CD8-positive, alpha-beta memory T cell (primary cell): ENCODE measurements at regions not wholly inside any gene's neighbourhood (a gene's known extent, or its start where the extent isn't known, plus 50 kb on each side); places are given as distances from the start of the nearest gene placed in this dataset.

ENCODE experiments used
- CTCF ChIA-PET: fragments of 350-600 bp; sonication (Branson Sonifier 250); formaldehyde crosslinking; loops from one replicate; lab custom pipeline; 2021; ENCODE audit warnings: antibody characterized with exemption; lab: Charles Lee
- POLR2A ChIA-PET: fragments of 350-600 bp; sonication (Branson Sonifier 250); formaldehyde crosslinking; loops from one replicate; lab custom pipeline; 2021; ENCODE audit warnings: antibody characterized with exemption; lab: Charles Lee
- DNase-seq, 5 donors: peaks; one replicate each; pipeline versions ENCODE4 v3.0.0 to v3.0.0-alpha.2; 2020 to 2022; ENCODE audit warnings: mixed read lengths in 1 of 5
- H3K27ac ChIP-seq: one replicate; pipeline ENCODE4 v1.7.0; 2013; ENCODE audit warnings: low read depth, mild to moderate bottlenecking, low read length, moderate library complexity
- H3K27me3 ChIP-seq: 2 replicates; pipeline ENCODE4 v1.7.0; 2013; ENCODE audit warnings: low read length, mild to moderate bottlenecking; ENCODE audit not compliant: insufficient read depth, poor library complexity, severe bottlenecking
- H3K36me3 ChIP-seq: 2 replicates; pipeline ENCODE4 v1.7.0; 2013; ENCODE audit warnings: mild to moderate bottlenecking, low read length, moderate library complexity; ENCODE audit not compliant: insufficient read depth
- H3K4me1 ChIP-seq: 2 replicates; pipeline ENCODE4 v1.7.0; 2013; ENCODE audit warnings: mild to moderate bottlenecking, low read length, moderate library complexity; ENCODE audit not compliant: insufficient read depth
- H3K4me3 ChIP-seq: 2 replicates; pipeline ENCODE4 v1.7.0; 2013; ENCODE audit warnings: mild to moderate bottlenecking, low read length
- H3K9me3 ChIP-seq: 2 replicates; pipeline ENCODE4 v1.7.0; 2013; ENCODE audit warnings: mild to moderate bottlenecking, low read length
- H3K27ac Mint-ChIP-seq, 8 donors: one replicate each; pipeline ENCODE4 v1.8.0; 2020 to 2021; ENCODE audit warnings: mixed read lengths in 8 of 8, mild to moderate bottlenecking in 6 of 8, inconsistent platforms in 3 of 8, moderate library complexity in 3 of 8
- H3K27me3 Mint-ChIP-seq, 2 donors: one replicate each; pipeline ENCODE4 v1.8.0; 2020 to 2021; ENCODE audit warnings: mixed read lengths in 2 of 2, mild to moderate bottlenecking in 1 of 2, moderate library complexity in 1 of 2
- H3K36me3 Mint-ChIP-seq, 3 donors: one replicate each; pipeline ENCODE4 v1.8.0; 2020 to 2021; ENCODE audit warnings: mixed read lengths in 3 of 3, inconsistent platforms in 1 of 3, mild to moderate bottlenecking in 1 of 3
- H3K4me1 Mint-ChIP-seq, 3 donors: one replicate each; pipeline ENCODE4 v1.8.0; 2020 to 2021; ENCODE audit warnings: mixed read lengths in 3 of 3, inconsistent platforms in 1 of 3, mild to moderate bottlenecking in 1 of 3
- H3K4me3 Mint-ChIP-seq, 7 donors: one replicate each; pipeline ENCODE4 v1.8.0; 2020 to 2021; ENCODE audit warnings: mixed read lengths in 7 of 7, mild to moderate bottlenecking in 6 of 7, moderate library complexity in 4 of 7, inconsistent platforms in 2 of 7
- H3K9me3 Mint-ChIP-seq, 5 donors: one replicate each; pipeline ENCODE4 v1.8.0; 2020 to 2022; ENCODE audit warnings: mixed read lengths in 5 of 5, mild to moderate bottlenecking in 3 of 5, moderate library complexity in 2 of 5, inconsistent platforms in 1 of 5

GRCh38 chr2:147098940-147099339, 745.9 kb upstream of the ACVR2A start:
- no peak overlapping the region for H3K4me3 Mint-ChIP-seq
- no peaks in the 10 kb centered on the region for H3K27me3 Mint-ChIP-seq
- ChIA-PET POLR2A (no interaction called here), CTCF (no interaction called here)
- peaks cover 0 to 2% (median 0%) of the 10 kb centered on the region in 5 donors for H3K9me3 Mint-ChIP-seq
- H3K4me1 Mint-ChIP-seq = no peaks in the 10 kb centered on the region
- H3K4me1 ChIP-seq = no peaks in the 10 kb centered on the region
- H3K36me3 ChIP-seq = no peaks in the 10 kb centered on the region
- H3K36me3 Mint-ChIP-seq = no peaks in the 10 kb centered on the region
- H3K27me3 ChIP-seq = no peaks in the 10 kb centered on the region
- H3K9me3 ChIP-seq = no peaks in the 10 kb centered on the region
- H3K27ac Mint-ChIP-seq = no peak overlapping the region
- no peak for DNase-seq
- H3K4me3 ChIP-seq = no peak overlapping the region
- H3K27ac ChIP-seq = no peak overlapping the region

GRCh38 chr2:147097747-147098146, 747.1 kb upstream of the ACVR2A start:
- no peaks in the 10 kb centered on the region for H3K27me3 ChIP-seq
- POLR2A ChIA-PET = no interaction called here
- no peak overlapping the region for H3K27ac ChIP-seq
- no peak overlapping the region for H3K4me3 ChIP-seq
- Mint-ChIP-seq H3K36me3 (no peaks in the 10 kb centered on the region), H3K4me3 (no peak overlapping the region), H3K4me1 (no peaks in the 10 kb centered on the region), H3K27ac (no peak overlapping the region), H3K27me3 (no peaks in the 10 kb centered on the region), H3K9me3 (peaks cover 0 to 2% (median 0%) of the 10 kb centered on the region in 5 donors)
- no peaks in the 10 kb centered on the region for H3K4me1 ChIP-seq
- no peak for DNase-seq
- H3K36me3 ChIP-seq = no peaks in the 10 kb centered on the region
- CTCF ChIA-PET = no interaction called here
- no peaks in the 10 kb centered on the region for H3K9me3 ChIP-seq

GRCh38 chr2:147096671-147097070, 748.2 kb upstream of the ACVR2A start:
- Mint-ChIP-seq H3K4me1 (no peaks in the 10 kb centered on the region), H3K9me3 (peaks cover 0 to 2% (median 0%) of the 10 kb centered on the region in 5 donors), H3K4me3 (no peak overlapping the region), H3K27me3 (no peaks in the 10 kb centered on the region), H3K27ac (peak overlapping the region in 1 of 8 donors; percentile 58), H3K36me3 (no peaks in the 10 kb centered on the region)
- H3K9me3 ChIP-seq = no peaks in the 10 kb centered on the region
- ChIA-PET POLR2A (no interaction called here), CTCF (no interaction called here)
- no peaks in the 10 kb centered on the region for H3K4me1 ChIP-seq
- H3K27ac ChIP-seq = no peak overlapping the region
- no peaks in the 10 kb centered on the region for H3K27me3 ChIP-seq
- H3K36me3 ChIP-seq = no peaks in the 10 kb centered on the region
- no peak for DNase-seq
- H3K4me3 ChIP-seq = no peak overlapping the region

GRCh38 chr2:147095376-147095775, 749.5 kb upstream of the ACVR2A start:
- Histone ChIP-seq H3K27me3 (no peaks in the 10 kb centered on the region), H3K4me1 (no peaks in the 10 kb centered on the region), H3K27ac (no peak overlapping the region), H3K9me3 (no peaks in the 10 kb centered on the region), H3K4me3 (no peak overlapping the region), H3K36me3 (no peaks in the 10 kb centered on the region)
- ChIA-PET CTCF (no interaction called here), POLR2A (no interaction called here)
- DNase-seq = no peak
- H3K36me3 Mint-ChIP-seq = no peaks in the 10 kb centered on the region
- H3K9me3 Mint-ChIP-seq = no peaks in the 10 kb centered on the region
- no peaks in the 10 kb centered on the region for H3K27me3 Mint-ChIP-seq
- H3K4me3 Mint-ChIP-seq = no peak overlapping the region
- no peaks in the 10 kb centered on the region for H3K4me1 Mint-ChIP-seq
- no peak overlapping the region for H3K27ac Mint-ChIP-seq

GRCh38 chr2:147094077-147094476, 750.8 kb upstream of the ACVR2A start:
- H3K36me3 ChIP-seq = no peaks in the 10 kb centered on the region
- no peak overlapping the region for H3K27ac ChIP-seq
- CTCF ChIA-PET = no interaction called here
- H3K4me3 ChIP-seq = no peak overlapping the region
- H3K27ac Mint-ChIP-seq = no peak overlapping the region
- H3K9me3 Mint-ChIP-seq = no peaks in the 10 kb centered on the region
- H3K36me3 Mint-ChIP-seq = no peaks in the 10 kb centered on the region
- no peaks in the 10 kb centered on the region for H3K4me1 Mint-ChIP-seq
- POLR2A ChIA-PET = no interaction called here
- no peak overlapping the region for H3K4me3 Mint-ChIP-seq
- no peaks in the 10 kb centered on the region for H3K9me3 ChIP-seq
- H3K27me3 ChIP-seq = no peaks in the 10 kb centered on the region
- no peak for DNase-seq
- H3K27me3 Mint-ChIP-seq = no peaks in the 10 kb centered on the region
- H3K4me1 ChIP-seq = no peaks in the 10 kb centered on the region

- Mint-ChIP-seq H3K27me3 (no peaks in the 10 kb centered on the region), H3K4me3 (no peak overlapping the region), H3K36me3 (no peaks in the 10 kb centered on the region), H3K27ac (no peak overlapping the region), H3K4me1 (no peaks in the 10 kb centered on the region), H3K9me3 (no peaks in the 10 kb centered on the region)
- Histone ChIP-seq H3K9me3 (no peaks in the 10 kb centered on the region), H3K4me3 (no peak overlapping the region), H3K27ac (no peak overlapping the region), H3K27me3 (no peaks in the 10 kb centered on the region), H3K36me3 (no peaks in the 10 kb centered on the region), H3K4me1 (no peaks in the 10 kb centered on the region)
- no peak for DNase-seq
- ChIA-PET CTCF (no interaction called here), POLR2A (no interaction called here)
These were observed 752.6 kb upstream of the ACVR2A start for GRCh38 chr2:147092266-147092665.

GRCh38 chr2:147091448-147091847, 753.4 kb upstream of the ACVR2A start:
- Mint-ChIP-seq H3K4me3 (no peak overlapping the region), H3K27me3 (no peaks in the 10 kb centered on the region), H3K4me1 (no peaks in the 10 kb centered on the region), H3K27ac (no peak overlapping the region), H3K36me3 (no peaks in the 10 kb centered on the region), H3K9me3 (no peaks in the 10 kb centered on the region)
- no peak overlapping the region for H3K27ac ChIP-seq
- DNase-seq = no peak
- H3K36me3 ChIP-seq = no peaks in the 10 kb centered on the region
- no peak overlapping the region for H3K4me3 ChIP-seq
- ChIA-PET POLR2A (no interaction called here), CTCF (no interaction called here)
- no peaks in the 10 kb centered on the region for H3K9me3 ChIP-seq
- no peaks in the 10 kb centered on the region for H3K4me1 ChIP-seq
- no peaks in the 10 kb centered on the region for H3K27me3 ChIP-seq

GRCh38 chr2:147088871-147089270, 756.0 kb upstream of the ACVR2A start:
- Mint-ChIP-seq H3K36me3 (no peaks in the 10 kb centered on the region), H3K27ac (no peak overlapping the region), H3K4me1 (no peaks in the 10 kb centered on the region), H3K9me3 (no peaks in the 10 kb centered on the region), H3K4me3 (no peak overlapping the region), H3K27me3 (no peaks in the 10 kb centered on the region)
- H3K27me3 ChIP-seq = no peaks in the 10 kb centered on the region
- no peak overlapping the region for H3K27ac ChIP-seq
- no peak for DNase-seq
- H3K36me3 ChIP-seq = no peaks in the 10 kb centered on the region
- ChIA-PET POLR2A (no interaction called here), CTCF (no interaction called here)
- no peak overlapping the region for H3K4me3 ChIP-seq
- no peaks in the 10 kb centered on the region for H3K9me3 ChIP-seq
- H3K4me1 ChIP-seq = no peaks in the 10 kb centered on the region

- no peaks in the 10 kb centered on the region for H3K36me3 Mint-ChIP-seq
- H3K27ac Mint-ChIP-seq = no peak overlapping the region
- POLR2A ChIA-PET = no interaction called here
These were observed 758.1 kb upstream of the ACVR2A start for GRCh38 chr2:147086715-147087114.

More at GRCh38 chr2:147086715-147087114, 758.1 kb upstream of the ACVR2A start:
- peaks cover 0 to 4% (median 0%) of the 10 kb centered on the region in 3 donors for H3K4me1 Mint-ChIP-seq
- Histone ChIP-seq H3K4me1 (no peaks in the 10 kb centered on the region), H3K27me3 (no peaks in the 10 kb centered on the region), H3K4me3 (no peak overlapping the region), H3K36me3 (no peaks in the 10 kb centered on the region), H3K9me3 (no peaks in the 10 kb centered on the region), H3K27ac (no peak overlapping the region)
- CTCF ChIA-PET = no interaction called here
- no peak overlapping the region for H3K4me3 Mint-ChIP-seq
- H3K27me3 Mint-ChIP-seq = no peaks in the 10 kb centered on the region
- DNase-seq = no peak
- no peaks in the 10 kb centered on the region for H3K9me3 Mint-ChIP-seq
